H1 (cell line): ENCODE measurements at regions not wholly inside any gene's neighbourhood (a gene's known extent, or its start where the extent isn't known, plus 50 kb on each side); places are given as distances from the start of the nearest gene placed in this dataset.

Experiments
- CTCF ChIA-PET: fragments of 300-600 bp; sonication (Branson Sonifier 250); formaldehyde crosslinking; loops from one replicate; lab custom pipeline; 2021; ENCODE audit not compliant: partially characterized antibody; lab: Charles Lee
- POLR2A ChIA-PET: fragments of 300-600 bp; sonication (Branson Sonifier 250); formaldehyde crosslinking; loops from one replicate; lab custom pipeline; 2021; ENCODE audit warnings: inconsistent platforms; ENCODE audit not compliant: partially characterized antibody; lab: Charles Lee
- DNase-seq, 2 experiments: peaks; one replicate each; pipeline versions ENCODE4 v3.0.0 to v3.0.0-alpha.2; 2010 to 2022; ENCODE audit warnings: low spot score in 2 of 2, low read depth in 1 of 2, mixed read lengths in 1 of 2
- FAIRE-seq: peaks from 2 replicates; lab custom pipeline; 2011; peaks lifted over from hg19 to GRCh38; lab: Jason Lieb, UNC
- H2AFZ ChIP-seq: 2 replicates; pipeline ENCODE4 v1.8.1; 2012; ENCODE audit warnings: low read length, inconsistent platforms
- H2AK5ac ChIP-seq: 2 replicates; pipeline ENCODE4 v1.6.1; 2013; ENCODE audit warnings: low read depth, low read length
- H2BK120ac ChIP-seq: replicated peaks from 2 replicates; pipeline ENCODE3; 2013; ENCODE audit warnings: low read depth, low read length, inconsistent platforms
- H2BK12ac ChIP-seq: 2 replicates; pipeline ENCODE4 v1.6.1; 2013; ENCODE audit warnings: low read depth, low read length
- H2BK15ac ChIP-seq: 2 replicates; pipeline ENCODE4 v1.6.1; 2013; ENCODE audit warnings: low read length
- H2BK20ac ChIP-seq: 2 replicates; pipeline ENCODE4 v1.6.1; 2013; ENCODE audit warnings: low read length
- H2BK5ac ChIP-seq: 2 replicates; pipeline ENCODE4 v1.6.1; 2013; ENCODE audit warnings: low read depth, low read length
- H3K14ac ChIP-seq: 2 replicates; pipeline ENCODE4 v1.6.1; 2013; ENCODE audit warnings: inconsistent platforms; ENCODE audit not compliant: insufficient read length
- H3K18ac ChIP-seq: 2 replicates; pipeline ENCODE4 v1.6.1; 2013; ENCODE audit warnings: low read length; ENCODE audit errors: extremely low read depth
- H3K23ac ChIP-seq: 2 replicates; pipeline ENCODE4 v1.6.1; 2013; ENCODE audit warnings: inconsistent platforms; ENCODE audit not compliant: insufficient read length
- H3K23me2 ChIP-seq: 2 replicates; pipeline ENCODE4 v1.6.1; 2013; ENCODE audit warnings: low read depth, low read length
- H3K27ac ChIP-seq: 2 replicates; pipeline ENCODE4 v1.6.1; 2011; ENCODE audit warnings: low read depth, low read length, inconsistent platforms
- H3K27me3 ChIP-seq, 4 experiments: replicated peaks in 1 of 4; 1 replicate in 1 of 4; 2 replicates in 3 of 4; pipeline versions ENCODE4 v1.6.1 to v1.8.1; 2011 to 2013; ENCODE audit warnings: low read length in 3 of 4, mild to moderate bottlenecking in 3 of 4, inconsistent platforms in 2 of 4, mixed read lengths in 2 of 4, moderate library complexity in 1 of 4; ENCODE audit not compliant: control insufficient read depth in 3 of 4, insufficient read depth in 3 of 4; ENCODE audit errors: extremely low read depth in 1 of 4
- H3K36me3 ChIP-seq, 4 experiments: 2 replicates each; pipeline versions ENCODE4 v1.6.1 to v1.8.1; 2011 to 2013; ENCODE audit warnings: mild to moderate bottlenecking in 4 of 4, low read length in 3 of 4, moderate library complexity in 2 of 4, control low read depth in 1 of 4, inconsistent platforms in 1 of 4; ENCODE audit not compliant: insufficient read depth in 4 of 4, control insufficient read depth in 2 of 4
- H3K4ac ChIP-seq: replicated peaks from 2 replicates; pipeline ENCODE3; 2013; ENCODE audit warnings: low read length, low read depth, mixed read lengths, inconsistent platforms; ENCODE audit not compliant: insufficient read length
- H3K4me1 ChIP-seq, 4 experiments: replicated peaks in 1 of 4; 1 replicate in 1 of 4; 2 replicates in 3 of 4; pipeline versions ENCODE4 v1.6.1 to v1.8.1; 2011 to 2013; ENCODE audit warnings: low read length in 3 of 4, inconsistent platforms in 2 of 4, mixed read lengths in 1 of 4; ENCODE audit not compliant: insufficient read depth in 4 of 4, control insufficient read depth in 3 of 4
- H3K4me2 ChIP-seq, 2 experiments: 2 replicates each; pipeline versions ENCODE4 v1.6.1 to v1.8.1; 2011 to 2013; ENCODE audit warnings: low read depth in 2 of 2, low read length in 2 of 2, control low read depth in 1 of 2, inconsistent platforms in 1 of 2, mild to moderate bottlenecking in 1 of 2; ENCODE audit not compliant: insufficient read depth in 1 of 2
- H3K4me3 ChIP-seq, 4 experiments: fragments of 200-600, 300-600 bp in 1 of 4; sonication (generic), shearing (Covaris generic), sonication (Bioruptor Twin) in 1 of 4; 2 replicates each; pipeline versions ENCODE4 v1.5.1 to v1.8.1; 2011 to 2016; ENCODE audit warnings: low read length in 4 of 4, low read depth in 3 of 4, control low read depth in 2 of 4, inconsistent platforms in 2 of 4, mild to moderate bottlenecking in 2 of 4, mixed read lengths in 1 of 4, moderate library complexity in 1 of 4; ENCODE audit not compliant: insufficient read depth in 2 of 4; ENCODE audit errors: extremely low read depth in 1 of 4
- H3K56ac ChIP-seq: replicated peaks from 2 replicates; pipeline ENCODE3; 2013; ENCODE audit warnings: low read depth, mild to moderate bottlenecking, mixed read lengths, low read length, inconsistent platforms; ENCODE audit not compliant: insufficient read length
- H3K79me1 ChIP-seq: 2 replicates; pipeline ENCODE4 v1.6.1; 2013; ENCODE audit warnings: low read depth, low read length, control low read depth
- H3K79me2 ChIP-seq, 2 experiments: 2 replicates each; pipeline versions ENCODE4 v1.6.1 to v1.8.1; 2012 to 2013; ENCODE audit warnings: low read length in 2 of 2, mild to moderate bottlenecking in 2 of 2, inconsistent platforms in 1 of 2; ENCODE audit not compliant: insufficient read depth in 2 of 2, control insufficient read depth in 1 of 2
- H3K9ac ChIP-seq, 4 experiments: replicated peaks in 1 of 4; 1 replicate in 1 of 4; 2 replicates in 3 of 4; pipeline versions ENCODE4 v1.6.1 to v1.8.1; 2011 to 2013; ENCODE audit warnings: low read depth in 3 of 4, low read length in 3 of 4, control low read depth in 2 of 4, mild to moderate bottlenecking in 2 of 4, moderate library complexity in 2 of 4, inconsistent platforms in 1 of 4; ENCODE audit errors: extremely low read depth in 1 of 4
- H3K9me3 ChIP-seq, 2 experiments: 2 replicates each; pipeline versions ENCODE4 v1.6.1 to v1.8.1; 2012 to 2013; ENCODE audit warnings: mild to moderate bottlenecking in 2 of 2, moderate library complexity in 2 of 2, control low read depth in 1 of 2, inconsistent platforms in 1 of 2, low read depth in 1 of 2, low read length in 1 of 2, mixed read lengths in 1 of 2; ENCODE audit not compliant: insufficient read depth in 2 of 2
- H4K20me1 ChIP-seq, 2 experiments: replicated peaks in 1 of 2; 2 replicates each; pipeline versions ENCODE3 to v1.8.1; 2011 to 2013; ENCODE audit warnings: inconsistent platforms in 2 of 2, low read length in 2 of 2, mild to moderate bottlenecking in 1 of 2; ENCODE audit not compliant: insufficient read depth in 2 of 2, control insufficient read depth in 1 of 2
- H4K5ac ChIP-seq: 2 replicates; pipeline ENCODE4 v1.6.1; 2013; ENCODE audit warnings: low read length, low read depth, mixed read lengths, inconsistent platforms; ENCODE audit not compliant: insufficient read length
- H4K8ac ChIP-seq: 2 replicates; pipeline ENCODE4 v1.8.0; 2013; ENCODE audit warnings: mild to moderate bottlenecking, moderate library complexity, low read length, inconsistent platforms; ENCODE audit not compliant: insufficient read depth; ENCODE audit errors: extremely low read depth
- H4K91ac ChIP-seq: replicated peaks from 2 replicates; pipeline ENCODE3; 2013; ENCODE audit warnings: low read length, mixed read lengths, inconsistent platforms; ENCODE audit not compliant: insufficient read length
- KDM1A ChIP-seq: fragments of 200-600, 300-600 bp; sonication (generic); IDR thresholded peaks from 2 replicates; pipeline ENCODE4 v1.7.1; 2016; ENCODE audit warnings: mild to moderate bottlenecking, low read length, borderline replicate concordance
- POU5F1 ChIP-seq: IDR thresholded peaks from 2 replicates; pipeline ENCODE4 v1.6.1; 2011; ENCODE audit warnings: low read depth, mild to moderate bottlenecking, low read length, moderate library complexity
- TEAD4 ChIP-seq: IDR thresholded peaks from 2 replicates; pipeline ENCODE4 v1.6.1; 2012; ENCODE audit warnings: low read depth, low read length, inconsistent platforms, mixed read lengths
- USF2 ChIP-seq: IDR thresholded peaks from 2 replicates; pipeline ENCODE4 v1.6.1; 2011; ENCODE audit warnings: low read length, improper control_type of control experiment
- WGBS, 2 experiments: shearing (Covaris generic) in 1 of 2; methylation state at CpG; one replicate each; pipeline versions ENCODE4 v1.1.6 to v1.1.7; 2013 to 2015; ENCODE audit warnings: low lambda C conversion rate in 2 of 2, mixed read lengths in 2 of 2, inconsistent platforms in 1 of 2, low coverage in 1 of 2, missing lambda C conversion rate in 1 of 2; ENCODE audit not compliant: insufficient replicate concordance in 2 of 2, insufficient coverage in 1 of 2, insufficient read length in 1 of 2; ENCODE audit errors: extremely low coverage in 1 of 2, missing lambda C conversion rate in 1 of 2; 5-methylcytosine and 5-hydroxymethylcytosine counted together

- Histone ChIP-seq H2AFZ (no peak overlapping the region), H3K56ac (no peak overlapping the region), H4K91ac (no peak overlapping the region), H2AK5ac (no peak overlapping the region), H3K79me2 (no peaks in the 10 kb centered on the region), H3K9me3 (no peaks in the 10 kb centered on the region), H3K4me3 (no peak overlapping the region), H3K79me1 (no peaks in the 10 kb centered on the region), H3K4me2 (no peak overlapping the region), H2BK120ac (no peak overlapping the region), H3K18ac (no peak overlapping the region), H3K4ac (no peak overlapping the region), H2BK5ac (no peak overlapping the region), H4K8ac (no peak overlapping the region), H3K9ac (no peak overlapping the region), H3K23ac (no peak overlapping the region), H3K4me1 (no peaks in the 10 kb centered on the region), H4K20me1 (no peaks in the 10 kb centered on the region), H3K27ac (no peak overlapping the region), H2BK12ac (no peak overlapping the region), H3K14ac (no peak overlapping the region), H3K36me3 (no peaks in the 10 kb centered on the region), H2BK15ac (no peak overlapping the region), H2BK20ac (no peak overlapping the region), H3K23me2 (no peaks in the 10 kb centered on the region), H3K27me3 (no peaks in the 10 kb centered on the region), H4K5ac (no peak overlapping the region)
- TF ChIP-seq USF2 (no peak), TEAD4 (no peak), POU5F1 (no peak), KDM1A (no peak)
- 84% methylated on average over 2 of the region's 2 CpGs; no CpG with 5 or more reads in 1 of the 2 experiments for WGBS, 2 experiments
- FAIRE-seq: no peak
- ChIA-PET CTCF (interaction anchor here (1.1 kb wide), 1 partner anchor 111 kb away, joined by 4 read pairs; no protein-coding TSS in a partner anchor), POLR2A (no interaction called here)
- DNase-seq: no peak
Measured at GRCh38 chr12:95365912-95366311, 108.0 kb upstream of the METAP2 start.
